GM12875 (cell line): ENCODE measurements at regions not wholly inside any gene's neighbourhood (a gene's known extent, or its start where the extent isn't known, plus 50 kb on each side); places are given as distances from the start of the nearest gene placed in this dataset.

Source experiments
- H3K4me3 ChIP-seq: one replicate; pipeline ENCODE4 v1.5.1; 2011; ENCODE audit warnings: low read depth, low read length, control low read depth
- CTCF ChIP-seq: IDR thresholded peaks from 2 replicates; pipeline ENCODE4 v1.5.1; 2011; ENCODE audit warnings: low read depth, mild to moderate bottlenecking, control low read depth, inconsistent platforms, low read length, moderate library complexity, borderline replicate concordance; ENCODE audit not compliant: insufficient read depth

- no peak for TF ChIP-seq CTCF
Observed at GRCh38 chr13:71056581-71056980, 810.4 kb downstream of the DACH1 start.

GRCh38 chr13:71055644-71056043 is 811.4 kb downstream of the DACH1 start:
- TF ChIP-seq CTCF, result no peak

More at GRCh38 chr13:71056581-71056980, 810.4 kb downstream of the DACH1 start:
- H3K4me3 ChIP-seq, result no peak overlapping the region

GRCh38 chr13:71055047-71055446 is 812.0 kb downstream of the DACH1 start:
- TF ChIP-seq CTCF, result no peak
- H3K4me3 ChIP-seq, result no peak overlapping the region

More at GRCh38 chr13:71055644-71056043, 811.4 kb downstream of the DACH1 start:
- no peak overlapping the region for H3K4me3 ChIP-seq

- TF ChIP-seq CTCF, result no peak
Observed at GRCh38 chr13:71054358-71054757, 812.6 kb downstream of the DACH1 start.

GRCh38 chr13:71051573-71051972 is 815.4 kb downstream of the DACH1 start:
- no peak for TF ChIP-seq CTCF
- no peak overlapping the region for H3K4me3 ChIP-seq

More at GRCh38 chr13:71054358-71054757, 812.6 kb downstream of the DACH1 start:
- no peak overlapping the region for H3K4me3 ChIP-seq

GRCh38 chr13:71046360-71047079 is 820.5 kb downstream of the DACH1 start:
- TF ChIP-seq CTCF, result no peak

GRCh38 chr13:71045101-71045500 is 821.9 kb downstream of the DACH1 start:
- H3K4me3 ChIP-seq, result no peak overlapping the region
- TF ChIP-seq CTCF, result no peak

More at GRCh38 chr13:71046360-71047079, 820.5 kb downstream of the DACH1 start:
- H3K4me3 ChIP-seq, result no peak overlapping the region
